ENCODE measurements at regions not wholly inside any gene's neighbourhood (a gene's known extent, or its start where the extent isn't known, plus 50 kb on each side); places are given as distances from the start of the nearest gene placed in this dataset.

DNA sequence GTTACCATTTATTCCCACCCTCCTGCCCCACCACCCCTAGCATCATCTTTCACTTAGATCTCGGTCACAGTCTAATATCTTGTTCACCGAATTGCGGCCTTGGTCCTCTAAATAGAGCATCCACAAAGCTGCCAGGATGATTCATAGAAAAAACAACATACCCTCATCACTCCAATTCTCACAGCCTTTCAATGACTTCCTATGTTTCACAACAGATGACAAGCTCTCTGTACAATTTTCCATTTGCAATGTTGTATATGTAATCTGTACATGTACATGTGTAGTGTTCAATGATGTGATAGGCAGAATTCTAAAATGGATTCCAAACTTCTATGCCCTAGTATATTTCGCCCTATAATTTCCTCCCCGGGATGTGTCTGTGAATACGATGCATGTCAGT lies 675.6 kb upstream of the CELF4 start (continued):
- TF ChIP-seq, protein P1, sequence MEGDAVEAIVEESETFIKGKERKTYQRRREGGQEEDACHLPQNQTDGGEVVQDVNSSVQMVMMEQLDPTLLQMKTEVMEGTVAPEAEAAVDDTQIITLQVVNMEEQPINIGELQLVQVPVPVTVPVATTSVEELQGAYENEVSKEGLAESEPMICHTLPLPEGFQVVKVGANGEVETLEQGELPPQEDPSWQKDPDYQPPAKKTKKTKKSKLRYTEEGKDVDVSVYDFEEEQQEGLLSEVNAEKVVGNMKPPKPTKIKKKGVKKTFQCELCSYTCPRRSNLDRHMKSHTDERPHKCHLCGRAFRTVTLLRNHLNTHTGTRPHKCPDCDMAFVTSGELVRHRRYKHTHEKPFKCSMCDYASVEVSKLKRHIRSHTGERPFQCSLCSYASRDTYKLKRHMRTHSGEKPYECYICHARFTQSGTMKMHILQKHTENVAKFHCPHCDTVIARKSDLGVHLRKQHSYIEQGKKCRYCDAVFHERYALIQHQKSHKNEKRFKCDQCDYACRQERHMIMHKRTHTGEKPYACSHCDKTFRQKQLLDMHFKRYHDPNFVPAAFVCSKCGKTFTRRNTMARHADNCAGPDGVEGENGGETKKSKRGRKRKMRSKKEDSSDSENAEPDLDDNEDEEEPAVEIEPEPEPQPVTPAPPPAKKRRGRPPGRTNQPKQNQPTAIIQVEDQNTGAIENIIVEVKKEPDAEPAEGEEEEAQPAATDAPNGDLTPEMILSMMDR (IDR thresholded peaks at IDR 0.05 in 2 of 3, conservative IDR thresholded peaks at IDR 0.05 in 1 of 3; ENCODE audit: control insufficient read depth in 2 of 3, extremely low read depth in 1 of 3, insufficient read depth in 1 of 3, low read depth in 3 of 3, low read length in 3 of 3), result no peak
- TF ChIP-seq IKZF2 (IDR thresholded peaks at IDR 0.05) (no peak), POLR2A (IDR thresholded peaks at IDR 0.05; ENCODE audit: low read depth, low read length) (no peak)
- TF ChIP-seq, protein P2, sequence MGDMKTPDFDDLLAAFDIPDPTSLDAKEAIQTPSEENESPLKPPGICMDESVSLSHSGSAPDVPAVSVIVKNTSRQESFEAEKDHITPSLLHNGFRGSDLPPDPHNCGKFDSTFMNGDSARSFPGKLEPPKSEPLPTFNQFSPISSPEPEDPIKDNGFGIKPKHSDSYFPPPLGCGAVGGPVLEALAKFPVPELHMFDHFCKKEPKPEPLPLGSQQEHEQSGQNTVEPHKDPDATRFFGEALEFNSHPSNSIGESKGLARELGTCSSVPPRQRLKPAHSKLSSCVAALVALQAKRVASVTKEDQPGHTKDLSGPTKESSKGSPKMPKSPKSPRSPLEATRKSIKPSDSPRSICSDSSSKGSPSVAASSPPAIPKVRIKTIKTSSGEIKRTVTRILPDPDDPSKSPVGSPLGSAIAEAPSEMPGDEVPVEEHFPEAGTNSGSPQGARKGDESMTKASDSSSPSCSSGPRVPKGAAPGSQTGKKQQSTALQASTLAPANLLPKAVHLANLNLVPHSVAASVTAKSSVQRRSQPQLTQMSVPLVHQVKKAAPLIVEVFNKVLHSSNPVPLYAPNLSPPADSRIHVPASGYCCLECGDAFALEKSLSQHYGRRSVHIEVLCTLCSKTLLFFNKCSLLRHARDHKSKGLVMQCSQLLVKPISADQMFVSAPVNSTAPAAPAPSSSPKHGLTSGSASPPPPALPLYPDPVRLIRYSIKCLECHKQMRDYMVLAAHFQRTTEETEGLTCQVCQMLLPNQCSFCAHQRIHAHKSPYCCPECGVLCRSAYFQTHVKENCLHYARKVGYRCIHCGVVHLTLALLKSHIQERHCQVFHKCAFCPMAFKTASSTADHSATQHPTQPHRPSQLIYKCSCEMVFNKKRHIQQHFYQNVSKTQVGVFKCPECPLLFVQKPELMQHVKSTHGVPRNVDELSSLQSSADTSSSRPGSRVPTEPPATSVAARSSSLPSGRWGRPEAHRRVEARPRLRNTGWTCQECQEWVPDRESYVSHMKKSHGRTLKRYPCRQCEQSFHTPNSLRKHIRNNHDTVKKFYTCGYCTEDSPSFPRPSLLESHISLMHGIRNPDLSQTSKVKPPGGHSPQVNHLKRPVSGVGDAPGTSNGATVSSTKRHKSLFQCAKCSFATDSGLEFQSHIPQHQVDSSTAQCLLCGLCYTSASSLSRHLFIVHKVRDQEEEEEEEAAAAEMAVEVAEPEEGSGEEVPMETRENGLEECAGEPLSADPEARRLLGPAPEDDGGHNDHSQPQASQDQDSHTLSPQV (IDR thresholded peaks at IDR 0.05), result no peak

DNA sequence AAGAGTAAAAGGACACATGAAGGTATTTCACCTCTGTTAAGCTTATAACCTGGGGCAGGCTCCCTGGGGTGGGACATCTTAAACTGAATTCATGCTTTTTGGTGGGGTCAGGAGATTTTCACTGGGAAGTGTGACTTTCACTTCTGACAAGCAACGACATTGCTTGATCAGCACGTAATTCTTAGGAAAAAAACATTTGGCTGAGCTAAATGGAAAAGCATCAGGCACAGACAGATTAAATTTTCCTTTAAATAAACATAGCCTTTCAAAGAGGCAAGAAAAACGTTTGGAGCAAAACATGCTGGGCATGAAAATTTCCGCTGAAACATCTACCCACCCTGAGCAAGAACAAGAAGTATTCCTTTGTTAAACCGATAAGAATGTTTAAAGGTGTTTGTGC lies 674.0 kb upstream of the CELF4 start:
- no peak for TF ChIP-seq TAF1 (IDR thresholded peaks at IDR 0.05; ENCODE audit: borderline replicate concordance, low read depth, low read length)
- TF ChIP-seq GABPA (IDR thresholded peaks at IDR 0.05; ENCODE audit: low read depth), result no peak
- H4K20me1 ChIP-seq (ENCODE audit: control insufficient read depth, insufficient read depth), result no peaks in the 10 kb centered on the region
- POLR2A ChIA-PET, result no interaction called here
- H3K27me3 ChIP-seq (replicated peaks in 1 of 2; ENCODE audit: control insufficient read depth in 2 of 2, insufficient read depth in 2 of 2, low read length in 1 of 2), result no peaks in the 10 kb centered on the region
- no peak for ATAC-seq
- no peak overlapping the region for H2AFZ ChIP-seq (ENCODE audit: control insufficient read depth, low read depth, low read length)
- no peak for FAIRE-seq
- no peaks in the 10 kb centered on the region for H3K4me1 ChIP-seq (ENCODE audit: control insufficient read depth, insufficient read depth, low read length)
- in situ Hi-C loops (cut with MboI), result no loop called here
- no TSS peak for BruUV-seq (replicated peaks)
- no peak overlapping the region for H3K4me3 ChIP-seq
- no peaks in the 10 kb centered on the region for H3K9me3 ChIP-seq (replicated peaks; ENCODE audit: control insufficient read depth, insufficient read depth, low read length)
- RAD21 ChIA-PET (ENCODE audit: unreplicated experiment), result no interaction called here
- intact Hi-C loops (cut with micrococcal nuclease; ENCODE audit: unreplicated experiment), result no loop called here
- SMC1A ChIA-PET (ENCODE audit: uncharacterized antibody, unreplicated experiment), result no interaction called here
- CTCF ChIA-PET, result interaction anchor here (0.6 kb wide), 1 partner anchor 140 kb away, joined by 3 read pairs; no protein-coding TSS in a partner anchor
- 3% methylated on average over 5 of the region's 5 CpGs for WGBS (ENCODE audit: insufficient coverage, insufficient replicate concordance, low lambda C conversion rate, missing lambda C conversion rate)
- H3K27ac ChIP-seq (ENCODE audit: control insufficient read depth, insufficient read depth), result no peak overlapping the region
- H3K4me2 ChIP-seq (ENCODE audit: control insufficient read depth, insufficient read depth), result no peak overlapping the region
- H3K36me3 ChIP-seq (ENCODE audit: control insufficient read depth in 2 of 2, insufficient read depth in 2 of 2, low read length in 1 of 2), result no peaks in the 10 kb centered on the region
- H3K79me2 ChIP-seq (ENCODE audit: control insufficient read depth, insufficient read depth, low read length), result no peaks in the 10 kb centered on the region
- DNase-seq (ENCODE audit: low read depth, low spot score), result no peak
- no peak overlapping the region for H3K9ac ChIP-seq (ENCODE audit: control insufficient read depth, insufficient read depth, low read length)

Data from GM12878 (cell line).